ENCODE measurements at regions not wholly inside any gene's neighbourhood (a gene's known extent, or its start where the extent isn't known, plus 50 kb on each side); places are given as distances from the start of the nearest gene placed in this dataset.

GRCh38 chr1:47550929-47551328 is 113.1 kb downstream of the FOXD2 start:
- H2AFZ ChIP-seq (ENCODE audit: low read depth, low read length): no peak overlapping the region
- no peak overlapping the region for H3K4me3 ChIP-seq (ENCODE audit: low read length)
- no peaks in the 10 kb centered on the region for H3K27me3 ChIP-seq (ENCODE audit: insufficient read depth, low read length)
- H3K9me3 ChIP-seq (ENCODE audit: low read length): no peaks in the 10 kb centered on the region
- no peaks in the 10 kb centered on the region for H3K36me3 ChIP-seq (ENCODE audit: insufficient read depth, low read length)
- H3K4me1 ChIP-seq (ENCODE audit: insufficient read depth, low read length): no peaks in the 10 kb centered on the region

GRCh38 chr1:47551971-47552528 is 114.2 kb downstream of the FOXD2 start:
- Histone ChIP-seq H2AFZ (ENCODE audit: low read depth, low read length) (no peak overlapping the region), H3K4me3 (ENCODE audit: low read length) (no peak overlapping the region), H3K4me1 (ENCODE audit: insufficient read depth, low read length) (no peaks in the 10 kb centered on the region), H3K9me3 (ENCODE audit: low read length) (no peaks in the 10 kb centered on the region), H3K27me3 (ENCODE audit: insufficient read depth, low read length) (no peaks in the 10 kb centered on the region), H3K36me3 (ENCODE audit: insufficient read depth, low read length) (no peaks in the 10 kb centered on the region)

- no peaks in the 10 kb centered on the region for H3K4me1 ChIP-seq (ENCODE audit: insufficient read depth, low read length)
- no peaks in the 10 kb centered on the region for H3K36me3 ChIP-seq (ENCODE audit: insufficient read depth, low read length)
- H3K27me3 ChIP-seq (ENCODE audit: insufficient read depth, low read length): no peaks in the 10 kb centered on the region
- H2AFZ ChIP-seq (ENCODE audit: low read depth, low read length): no peak overlapping the region
- H3K9me3 ChIP-seq (ENCODE audit: low read length): no peaks in the 10 kb centered on the region
- H3K4me3 ChIP-seq (ENCODE audit: low read length): no peak overlapping the region
Observed at GRCh38 chr1:47554082-47554481, 116.2 kb downstream of the FOXD2 start.

GRCh38 chr1:47554901-47555300 is 117.1 kb downstream of the FOXD2 start:
- H3K9me3 ChIP-seq (ENCODE audit: low read length): no peaks in the 10 kb centered on the region
- no peaks in the 10 kb centered on the region for H3K4me1 ChIP-seq (ENCODE audit: insufficient read depth, low read length)
- no peak overlapping the region for H3K4me3 ChIP-seq (ENCODE audit: low read length)
- H3K36me3 ChIP-seq (ENCODE audit: insufficient read depth, low read length): no peaks in the 10 kb centered on the region
- no peak overlapping the region for H2AFZ ChIP-seq (ENCODE audit: low read depth, low read length)
- H3K27me3 ChIP-seq (ENCODE audit: insufficient read depth, low read length): no peaks in the 10 kb centered on the region

- Histone ChIP-seq H3K27me3 (ENCODE audit: insufficient read depth, low read length) (no peaks in the 10 kb centered on the region), H3K36me3 (ENCODE audit: insufficient read depth, low read length) (no peaks in the 10 kb centered on the region), H3K9me3 (ENCODE audit: low read length) (no peaks in the 10 kb centered on the region), H3K4me3 (ENCODE audit: low read length) (no peak overlapping the region), H3K4me1 (ENCODE audit: insufficient read depth, low read length) (no peaks in the 10 kb centered on the region), H2AFZ (ENCODE audit: low read depth, low read length) (no peak overlapping the region)
Observed at GRCh38 chr1:47555306-47555705, 117.5 kb downstream of the FOXD2 start.

- Histone ChIP-seq H3K36me3 (ENCODE audit: insufficient read depth, low read length) (no peaks in the 10 kb centered on the region), H3K4me1 (ENCODE audit: insufficient read depth, low read length) (no peaks in the 10 kb centered on the region), H2AFZ (ENCODE audit: low read depth, low read length) (no peak overlapping the region), H3K4me3 (ENCODE audit: low read length) (no peak overlapping the region), H3K9me3 (ENCODE audit: low read length) (no peaks in the 10 kb centered on the region), H3K27me3 (ENCODE audit: insufficient read depth, low read length) (no peaks in the 10 kb centered on the region)
Observed at GRCh38 chr1:47555841-47556560, 118.2 kb downstream of the FOXD2 start.

GRCh38 chr1:47557066-47557465 is 119.2 kb downstream of the FOXD2 start:
- Histone ChIP-seq H2AFZ (ENCODE audit: low read depth, low read length) (no peak overlapping the region), H3K4me3 (ENCODE audit: low read length) (no peak overlapping the region), H3K4me1 (ENCODE audit: insufficient read depth, low read length) (no peaks in the 10 kb centered on the region), H3K9me3 (ENCODE audit: low read length) (no peaks in the 10 kb centered on the region), H3K36me3 (ENCODE audit: insufficient read depth, low read length) (no peaks in the 10 kb centered on the region), H3K27me3 (ENCODE audit: insufficient read depth, low read length) (no peaks in the 10 kb centered on the region)

GRCh38 chr1:47558601-47559593 is 121.1 kb downstream of the FOXD2 start:
- Histone ChIP-seq H3K9me3 (ENCODE audit: low read length) (no peaks in the 10 kb centered on the region), H3K4me1 (ENCODE audit: insufficient read depth, low read length) (no peaks in the 10 kb centered on the region), H3K4me3 (ENCODE audit: low read length) (no peak overlapping the region), H3K36me3 (ENCODE audit: insufficient read depth, low read length) (no peaks in the 10 kb centered on the region), H3K27me3 (ENCODE audit: insufficient read depth, low read length) (no peaks in the 10 kb centered on the region), H2AFZ (ENCODE audit: low read depth, low read length) (no peak overlapping the region)

GRCh38 chr1:47559944-47560695 is 122.3 kb downstream of the FOXD2 start:
- Histone ChIP-seq H3K4me3 (ENCODE audit: low read length) (no peak overlapping the region), H2AFZ (ENCODE audit: low read depth, low read length) (no peak overlapping the region), H3K9me3 (ENCODE audit: low read length) (no peaks in the 10 kb centered on the region), H3K36me3 (ENCODE audit: insufficient read depth, low read length) (no peaks in the 10 kb centered on the region), H3K27me3 (ENCODE audit: insufficient read depth, low read length) (no peaks in the 10 kb centered on the region), H3K4me1 (ENCODE audit: insufficient read depth, low read length) (no peaks in the 10 kb centered on the region)

GRCh38 chr1:47561523-47562007 is 123.7 kb downstream of the FOXD2 start:
- H3K4me1 ChIP-seq (ENCODE audit: insufficient read depth, low read length): no peaks in the 10 kb centered on the region
- no peaks in the 10 kb centered on the region for H3K9me3 ChIP-seq (ENCODE audit: low read length)

GRCh38 chr1:47562147-47562546 is 124.3 kb downstream of the FOXD2 start:
- Histone ChIP-seq H3K4me3 (ENCODE audit: low read length) (no peak overlapping the region), H3K4me1 (ENCODE audit: insufficient read depth, low read length) (no peaks in the 10 kb centered on the region), H3K36me3 (ENCODE audit: insufficient read depth, low read length) (no peaks in the 10 kb centered on the region), H3K27me3 (ENCODE audit: insufficient read depth, low read length) (peaks cover 6% of the 10 kb centered on the region), H3K9me3 (ENCODE audit: low read length) (no peaks in the 10 kb centered on the region), H2AFZ (ENCODE audit: low read depth, low read length) (no peak overlapping the region)

More at GRCh38 chr1:47561523-47562007, 123.7 kb downstream of the FOXD2 start:
- Histone ChIP-seq H3K27me3 (ENCODE audit: insufficient read depth, low read length) (peaks cover 3% of the 10 kb centered on the region), H3K4me3 (ENCODE audit: low read length) (no peak overlapping the region), H3K36me3 (ENCODE audit: insufficient read depth, low read length) (no peaks in the 10 kb centered on the region), H2AFZ (ENCODE audit: low read depth, low read length) (no peak overlapping the region)

- no peak overlapping the region for H2AFZ ChIP-seq (ENCODE audit: low read depth, low read length)
- H3K27me3 ChIP-seq (ENCODE audit: insufficient read depth, low read length): peaks cover 6% of the 10 kb centered on the region
- no peaks in the 10 kb centered on the region for H3K4me1 ChIP-seq (ENCODE audit: insufficient read depth, low read length)
- no peaks in the 10 kb centered on the region for H3K36me3 ChIP-seq (ENCODE audit: insufficient read depth, low read length)
- no peak overlapping the region for H3K4me3 ChIP-seq (ENCODE audit: low read length)
- H3K9me3 ChIP-seq (ENCODE audit: low read length): no peaks in the 10 kb centered on the region
Observed at GRCh38 chr1:47562799-47563198, 125.0 kb downstream of the FOXD2 start.
